22Rv1 (cell line): ENCODE measurements at regions not wholly inside any gene's neighbourhood (a gene's known extent, or its start where the extent isn't known, plus 50 kb on each side); places are given as distances from the start of the nearest gene placed in this dataset.

Experiments
- H3K27ac ChIP-seq: fragments of 450-650 bp; 2 replicates; pipeline ENCODE4 v1.5.1; 2017
- ZFX ChIP-seq: fragments of 450-650 bp; IDR thresholded peaks from 2 replicates; pipeline ENCODE4 v1.6.1; 2017; ENCODE audit warnings: antibody characterized with exemption, borderline replicate concordance
- TF ChIP-seq, protein P1 (sequence below): fragments of 450-650 bp; IDR thresholded peaks from 2 replicates; pipeline ENCODE4 v1.5.1; 2017; ENCODE audit warnings: mild to moderate bottlenecking

DNA sequence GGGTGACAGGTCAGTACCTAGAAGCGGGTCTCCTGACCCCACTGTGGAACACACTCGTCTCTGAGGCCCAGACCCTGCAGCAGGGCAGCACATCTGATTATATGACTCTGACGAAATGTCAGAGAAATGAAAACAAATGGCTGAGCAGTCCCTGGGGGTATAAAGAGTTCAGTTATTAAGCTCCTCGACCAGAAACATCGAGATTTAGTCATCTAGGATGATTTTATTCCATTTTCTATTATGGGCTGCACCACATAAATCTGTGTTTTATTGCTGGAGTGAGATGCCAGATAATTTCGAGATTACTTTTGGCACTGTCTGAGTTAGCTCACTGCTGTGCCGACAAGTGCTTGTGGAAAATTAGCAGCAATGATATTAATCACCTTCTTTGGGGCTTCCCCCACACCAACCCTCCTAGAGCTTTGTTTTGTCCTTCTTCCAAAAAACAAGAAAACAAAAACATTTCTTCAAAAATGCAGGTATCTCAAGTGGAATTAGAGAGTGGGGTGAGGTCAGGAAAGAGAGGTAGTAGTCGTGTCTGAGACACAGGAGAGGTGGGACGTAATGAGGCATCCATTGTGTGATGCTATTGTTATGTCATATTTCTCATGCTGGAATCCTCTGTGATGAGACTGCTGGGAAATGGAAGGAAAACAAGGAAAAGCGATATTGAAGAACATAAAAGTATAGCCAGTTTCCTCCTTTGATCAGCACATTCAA is 495.5 kb downstream of the DMAC1 start:
- TF ChIP-seq, protein P1, sequence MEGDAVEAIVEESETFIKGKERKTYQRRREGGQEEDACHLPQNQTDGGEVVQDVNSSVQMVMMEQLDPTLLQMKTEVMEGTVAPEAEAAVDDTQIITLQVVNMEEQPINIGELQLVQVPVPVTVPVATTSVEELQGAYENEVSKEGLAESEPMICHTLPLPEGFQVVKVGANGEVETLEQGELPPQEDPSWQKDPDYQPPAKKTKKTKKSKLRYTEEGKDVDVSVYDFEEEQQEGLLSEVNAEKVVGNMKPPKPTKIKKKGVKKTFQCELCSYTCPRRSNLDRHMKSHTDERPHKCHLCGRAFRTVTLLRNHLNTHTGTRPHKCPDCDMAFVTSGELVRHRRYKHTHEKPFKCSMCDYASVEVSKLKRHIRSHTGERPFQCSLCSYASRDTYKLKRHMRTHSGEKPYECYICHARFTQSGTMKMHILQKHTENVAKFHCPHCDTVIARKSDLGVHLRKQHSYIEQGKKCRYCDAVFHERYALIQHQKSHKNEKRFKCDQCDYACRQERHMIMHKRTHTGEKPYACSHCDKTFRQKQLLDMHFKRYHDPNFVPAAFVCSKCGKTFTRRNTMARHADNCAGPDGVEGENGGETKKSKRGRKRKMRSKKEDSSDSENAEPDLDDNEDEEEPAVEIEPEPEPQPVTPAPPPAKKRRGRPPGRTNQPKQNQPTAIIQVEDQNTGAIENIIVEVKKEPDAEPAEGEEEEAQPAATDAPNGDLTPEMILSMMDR = no peak
- TF ChIP-seq ZFX = no peak
- H3K27ac ChIP-seq = no peak overlapping the region

DNA sequence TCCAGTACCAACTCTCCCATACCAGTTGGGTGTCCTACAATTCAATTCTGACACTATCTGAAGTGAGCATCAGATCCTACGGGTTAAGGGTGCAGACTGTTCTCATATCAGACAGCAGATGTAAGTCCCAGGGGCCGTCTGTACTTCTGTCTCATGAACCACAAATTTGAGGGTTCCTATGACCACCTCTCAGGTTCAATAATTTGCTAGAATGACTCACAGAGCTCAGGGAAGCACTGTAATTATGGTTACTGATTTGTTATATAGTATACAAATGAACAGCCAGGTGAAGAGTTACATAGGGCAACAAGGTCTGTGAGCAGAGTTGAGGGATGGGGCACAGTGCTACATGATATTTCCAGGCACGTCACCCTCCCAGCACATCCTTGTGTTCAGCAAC is 499.1 kb downstream of the DMAC1 start:
- no peak for TF ChIP-seq ZFX
- TF ChIP-seq, protein P1 = no peak
- no peak overlapping the region for H3K27ac ChIP-seq

DNA sequence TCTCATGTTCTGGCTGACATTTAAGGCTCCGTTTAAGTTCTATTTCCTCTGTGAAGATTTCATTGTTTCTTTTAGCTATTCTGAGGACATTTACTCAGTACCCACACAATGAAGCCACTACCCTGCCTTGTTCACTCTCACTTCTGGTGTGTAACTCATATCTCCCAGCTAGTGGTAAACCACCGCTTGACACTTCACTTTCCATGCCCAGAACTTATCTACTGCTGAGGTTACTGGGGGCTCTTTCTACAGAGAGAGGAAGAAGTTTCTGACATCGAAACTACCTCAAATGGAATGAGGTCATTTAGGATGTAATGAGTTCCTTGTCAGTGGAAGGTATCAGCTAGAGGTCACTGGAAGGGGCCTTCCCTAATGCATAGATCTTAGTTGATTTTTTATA is 501.5 kb downstream of the DMAC1 start:
- H3K27ac ChIP-seq = no peak overlapping the region
- TF ChIP-seq, protein P1 = no peak
- TF ChIP-seq ZFX = no peak

- TF ChIP-seq, protein P1 = no peak
- no peak for TF ChIP-seq ZFX
- no peak overlapping the region for H3K27ac ChIP-seq
Measured at GRCh38 chr9:7297521-7297920, 502.1 kb downstream of the DMAC1 start.

- no peak overlapping the region for H3K27ac ChIP-seq
Measured at GRCh38 chr9:7293091-7293490, 506.5 kb downstream of the DMAC1 start.

GRCh38 chr9:7289773-7290172 is 509.8 kb downstream of the DMAC1 start:
- H3K27ac ChIP-seq = no peak overlapping the region
- TF ChIP-seq ZFX = no peak
- TF ChIP-seq, protein P1 = no peak

More at GRCh38 chr9:7293091-7293490, 506.5 kb downstream of the DMAC1 start:
- no peak for TF ChIP-seq ZFX
- TF ChIP-seq, protein P1 = no peak

DNA sequence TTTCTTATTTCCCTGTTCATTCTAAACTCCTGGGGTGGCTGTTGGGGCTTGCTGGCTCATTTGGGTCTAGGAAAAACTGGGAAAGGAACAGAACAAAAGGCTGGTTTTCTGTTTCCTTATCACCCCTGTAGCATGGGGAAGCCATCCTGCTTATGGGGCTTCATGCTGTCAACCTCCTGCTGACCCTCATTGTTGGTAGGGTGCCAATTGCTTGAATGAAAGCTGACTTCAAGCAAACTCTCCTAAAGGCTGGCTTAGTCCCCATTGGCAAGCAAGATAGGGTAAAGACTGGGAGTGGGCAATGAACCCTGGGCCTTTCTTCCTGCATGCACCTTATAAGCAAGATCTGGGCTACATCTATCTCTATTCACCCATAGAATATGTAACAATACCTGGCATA is 511.6 kb downstream of the DMAC1 start:
- TF ChIP-seq, protein P1 = no peak
- no peak for TF ChIP-seq ZFX
- H3K27ac ChIP-seq = no peak overlapping the region
